H7 (cell line): ENCODE measurements at regions not wholly inside any gene's neighbourhood (a gene's known extent, or its start where the extent isn't known, plus 50 kb on each side); places are given as distances from the start of the nearest gene placed in this dataset.

ENCODE experiments used
- DNase-seq: peaks from one replicate; pipeline ENCODE4 v3.0.0; 2012
- H3K27me3 ChIP-seq: 2 replicates; pipeline ENCODE4 v1.6.0; 2011; ENCODE audit warnings: mild to moderate bottlenecking, low read length; ENCODE audit not compliant: control insufficient read depth, insufficient read depth
- H3K36me3 ChIP-seq: replicated peaks from 2 replicates; pipeline ENCODE4 v1.5.1; 2011; ENCODE audit warnings: low read length; ENCODE audit not compliant: control insufficient read depth, insufficient read depth
- H3K4me3 ChIP-seq: 2 replicates; pipeline ENCODE4 v1.5.1; 2011; ENCODE audit warnings: low read depth, mild to moderate bottlenecking, control low read depth, low read length, moderate library complexity; ENCODE audit not compliant: insufficient read depth

- H3K27me3 ChIP-seq = no peaks in the 10 kb centered on the region
- no peak overlapping the region for H3K4me3 ChIP-seq
- no peak for DNase-seq
- no peaks in the 10 kb centered on the region for H3K36me3 ChIP-seq
These were observed 59.1 kb upstream of the RTN4 start for GRCh38 chr2:55109219-55109891.

DNA sequence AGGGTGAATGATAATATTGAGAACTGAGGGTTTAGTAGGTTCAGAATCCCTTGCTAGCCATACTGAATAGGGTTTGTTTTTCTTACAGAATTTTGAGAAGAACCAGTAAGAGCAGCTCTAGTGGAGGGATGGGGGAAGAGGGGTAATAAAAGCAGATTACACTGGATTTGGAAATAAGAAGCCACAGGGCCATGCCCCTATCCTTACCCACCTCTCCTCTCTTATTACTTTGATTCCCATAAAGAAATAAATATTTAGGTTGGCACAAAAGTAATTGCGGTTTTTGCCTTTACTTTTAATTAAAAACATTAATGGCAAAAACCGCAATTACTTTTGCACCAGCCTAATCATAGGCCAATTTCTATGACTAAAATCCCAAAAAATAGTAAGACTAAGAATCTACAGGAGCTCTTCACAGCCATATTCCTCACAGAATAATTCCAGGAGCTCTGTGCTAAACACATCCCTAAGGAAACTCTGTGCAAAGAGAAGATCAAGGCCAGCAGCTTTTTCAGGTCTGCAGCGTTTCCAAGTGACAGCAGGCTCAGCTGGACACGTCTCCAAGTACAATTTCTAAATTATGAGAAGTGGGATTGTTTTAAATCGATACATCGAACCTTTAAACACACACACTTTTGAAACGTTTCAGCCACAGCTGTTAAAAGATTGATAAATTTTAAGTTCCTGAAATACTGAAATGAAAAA is 58.4 kb upstream of the RTN4 start:
- DNase-seq = no peak
- no peaks in the 10 kb centered on the region for H3K27me3 ChIP-seq

GRCh38 chr2:55107436-55107835 is 57.2 kb upstream of the RTN4 start:
- no peak for DNase-seq
- Histone ChIP-seq H3K4me3 (no peak overlapping the region), H3K36me3 (no peaks in the 10 kb centered on the region), H3K27me3 (no peaks in the 10 kb centered on the region)

More for the DNA sequence above, 58.4 kb upstream of the RTN4 start:
- Histone ChIP-seq H3K4me3 (no peak overlapping the region), H3K36me3 (no peaks in the 10 kb centered on the region)

GRCh38 chr2:55106148-55106547 is 55.9 kb upstream of the RTN4 start:
- H3K27me3 ChIP-seq = no peaks in the 10 kb centered on the region
- H3K4me3 ChIP-seq = no peak overlapping the region
- H3K36me3 ChIP-seq = no peaks in the 10 kb centered on the region
- no peak for DNase-seq

- Histone ChIP-seq H3K36me3 (no peaks in the 10 kb centered on the region), H3K4me3 (no peak overlapping the region), H3K27me3 (no peaks in the 10 kb centered on the region)
- no peak for DNase-seq
These were observed 55.2 kb upstream of the RTN4 start for GRCh38 chr2:55105456-55105855.

DNA sequence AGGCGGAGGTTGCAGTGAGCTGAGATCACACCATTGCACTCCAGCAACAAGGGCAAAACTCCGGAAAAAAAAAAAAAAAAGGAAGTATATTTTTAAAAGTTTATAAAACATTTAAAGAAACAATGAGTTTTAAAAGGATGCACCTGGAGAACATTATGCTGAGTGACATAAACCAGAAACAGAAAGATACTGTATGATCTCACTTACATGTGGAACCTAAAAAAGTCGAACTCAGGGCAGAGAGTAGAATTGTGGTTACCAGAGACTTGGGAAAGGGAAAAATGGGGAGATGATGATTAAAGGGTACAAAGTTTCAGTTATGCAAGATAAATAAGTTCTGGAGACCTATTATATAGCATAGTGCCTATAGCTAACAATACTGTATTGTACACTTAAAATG is 52.8 kb upstream of the RTN4 start:
- Histone ChIP-seq H3K27me3 (no peaks in the 10 kb centered on the region), H3K4me3 (no peak overlapping the region), H3K36me3 (no peaks in the 10 kb centered on the region)
- no peak for DNase-seq

DNA sequence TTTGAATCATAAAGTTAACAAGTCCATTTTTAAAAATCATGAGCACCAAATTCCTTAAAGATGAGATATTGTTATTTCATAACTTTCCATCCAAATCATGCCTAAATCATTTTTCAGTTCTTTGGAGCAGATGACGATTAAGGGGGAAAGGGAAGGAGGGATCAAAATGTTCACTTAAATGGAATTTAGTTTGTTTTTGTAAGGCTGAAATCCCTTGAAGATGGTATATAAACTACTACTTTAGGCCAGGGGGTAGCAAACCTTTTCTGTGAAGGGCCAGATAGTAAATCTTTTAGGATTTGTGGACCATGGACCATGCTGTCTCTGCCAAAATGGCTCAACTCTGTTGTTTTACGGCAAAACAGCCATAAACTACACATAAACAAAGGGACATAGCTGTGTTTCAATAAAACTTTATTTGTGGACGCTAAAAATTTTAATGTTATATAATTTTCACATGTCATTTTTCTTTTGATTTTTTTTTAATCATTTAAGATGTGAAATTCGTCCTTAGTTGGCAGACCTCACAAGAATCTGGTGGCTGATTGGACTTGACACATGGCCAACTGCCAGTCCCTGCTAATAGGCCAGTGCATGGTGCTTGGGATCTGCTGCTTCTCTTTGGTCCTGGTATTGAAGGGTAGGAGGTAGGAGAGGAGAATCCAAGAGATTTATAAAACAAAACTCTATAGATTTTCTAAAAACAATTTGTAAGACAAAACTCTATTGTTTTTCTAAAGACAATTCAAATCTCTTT is 52.0 kb upstream of the RTN4 start:
- no peak for DNase-seq
- no peaks in the 10 kb centered on the region for H3K36me3 ChIP-seq
- no peaks in the 10 kb centered on the region for H3K27me3 ChIP-seq
- no peak overlapping the region for H3K4me3 ChIP-seq

DNA sequence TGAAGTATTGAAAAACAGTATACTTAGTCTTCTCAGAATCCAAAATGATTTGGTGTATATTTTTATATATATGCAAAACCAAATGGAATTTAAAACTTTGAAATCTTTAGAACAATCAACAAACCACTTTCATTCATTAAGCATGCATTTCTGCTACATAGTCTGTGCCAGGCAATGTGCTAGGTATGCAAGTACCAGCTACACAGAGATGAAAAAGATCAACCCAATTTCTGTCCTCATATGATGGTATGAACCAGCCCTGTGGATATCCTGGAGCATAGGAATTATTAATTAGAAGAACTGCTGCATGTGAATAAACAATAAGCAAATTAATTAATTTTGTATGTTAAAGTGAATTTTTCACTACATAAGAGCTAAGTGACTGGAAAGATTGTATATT is 51.2 kb upstream of the RTN4 start:
- Histone ChIP-seq H3K4me3 (no peak overlapping the region), H3K36me3 (no peaks in the 10 kb centered on the region), H3K27me3 (no peaks in the 10 kb centered on the region)
- DNase-seq = no peak

DNA sequence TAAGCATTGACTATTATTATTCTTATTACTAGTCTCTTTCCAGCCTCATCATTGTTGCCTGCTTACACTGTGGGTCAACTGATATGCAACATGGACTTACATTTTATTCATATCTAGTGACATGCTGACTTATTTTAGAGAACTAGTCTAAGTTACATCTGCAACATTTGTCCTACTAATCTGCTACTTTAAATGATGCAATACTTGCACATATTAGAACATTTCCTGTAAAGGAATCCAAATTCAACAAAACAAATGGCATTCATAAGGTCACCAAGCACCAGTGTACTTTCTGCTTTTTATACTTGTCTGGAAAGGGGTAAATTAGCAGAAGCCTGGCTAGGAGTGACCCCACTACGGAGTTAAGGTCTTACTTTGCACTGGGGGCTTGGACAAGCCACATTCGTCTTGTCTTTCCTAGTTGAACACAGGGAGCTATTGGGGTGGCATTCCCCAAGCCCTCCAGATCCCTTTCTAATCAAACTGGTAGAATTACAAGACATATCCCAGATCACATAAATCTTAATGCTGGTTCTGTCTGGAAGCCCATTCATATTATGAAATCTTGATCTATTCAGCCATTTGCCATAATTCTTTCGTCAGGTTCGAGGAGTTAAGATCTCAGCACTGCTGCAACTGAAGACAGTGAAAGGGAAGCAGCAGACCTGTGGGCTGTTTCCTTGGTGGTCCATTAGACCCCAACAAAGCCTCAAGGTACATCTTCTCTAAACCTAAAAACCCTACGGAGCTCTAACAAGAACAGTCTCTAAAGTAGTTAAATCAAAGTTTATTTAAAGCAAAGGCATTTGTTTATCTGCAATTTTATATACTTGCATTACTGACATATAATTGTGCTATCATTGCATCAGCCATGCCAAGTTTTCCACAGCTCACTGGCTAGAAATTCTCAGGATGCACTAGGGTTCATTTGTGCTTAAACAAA is 49.9 kb upstream of the RTN4 start:
- no peak for DNase-seq
- no peaks in the 10 kb centered on the region for H3K36me3 ChIP-seq
- no peak overlapping the region for H3K4me3 ChIP-seq
- H3K27me3 ChIP-seq = no peaks in the 10 kb centered on the region
